Cerebellar cortex (tissue), 1 donor: ENCODE measurements at regions not wholly inside any gene's neighbourhood (a gene's known extent, or its start where the extent isn't known, plus 50 kb on each side); places are given as distances from the start of the nearest gene placed in this dataset.

Experiments
- DNase-seq: peaks from one replicate; pipeline ENCODE4 v3.0.0-alpha.2; 2015; ENCODE audit warnings: low spot score

GRCh38 chr2:9156483-9156882, 50.1 kb upstream of the ASAP2 start:
- no peak for DNase-seq

- DNase-seq: no peak
These were observed 52.6 kb upstream of the ASAP2 start for GRCh38 chr2:9154061-9154460.

- DNase-seq: no peak
These were observed 53.0 kb upstream of the ASAP2 start for GRCh38 chr2:9153643-9153980.

DNA sequence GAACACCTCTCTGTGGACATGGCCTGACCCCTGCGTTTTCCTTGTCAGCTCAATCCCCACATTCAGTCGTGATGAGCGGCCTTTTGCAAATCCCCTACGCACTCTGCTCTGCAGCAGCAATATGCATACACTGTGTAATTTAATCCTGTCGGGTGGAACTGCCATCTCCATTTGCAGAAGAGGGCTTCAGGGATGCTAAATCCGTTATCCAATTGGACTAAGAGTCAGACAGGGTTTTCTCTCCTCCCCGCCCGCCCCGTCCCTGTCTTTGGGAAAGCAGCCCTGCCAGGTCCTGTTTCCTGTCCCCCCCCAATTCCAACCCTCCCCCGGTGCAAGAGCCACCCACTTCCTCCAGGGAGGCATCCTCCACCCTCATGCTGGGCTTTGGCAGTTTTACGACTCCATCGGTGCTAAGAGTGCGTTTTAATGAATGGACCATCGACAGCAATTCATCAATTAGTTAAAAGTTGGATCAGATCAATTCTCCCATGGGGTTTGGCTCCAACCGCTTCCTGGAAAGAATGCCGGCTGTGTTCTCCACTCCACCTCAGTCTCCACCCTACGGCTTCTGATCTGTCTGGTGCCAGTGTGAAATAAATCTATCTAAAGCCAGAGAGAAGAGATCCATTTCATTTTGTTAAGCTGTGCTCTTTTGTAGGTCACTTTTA, 53.5 kb upstream of the ASAP2 start:
- DNase-seq: no peak

DNA sequence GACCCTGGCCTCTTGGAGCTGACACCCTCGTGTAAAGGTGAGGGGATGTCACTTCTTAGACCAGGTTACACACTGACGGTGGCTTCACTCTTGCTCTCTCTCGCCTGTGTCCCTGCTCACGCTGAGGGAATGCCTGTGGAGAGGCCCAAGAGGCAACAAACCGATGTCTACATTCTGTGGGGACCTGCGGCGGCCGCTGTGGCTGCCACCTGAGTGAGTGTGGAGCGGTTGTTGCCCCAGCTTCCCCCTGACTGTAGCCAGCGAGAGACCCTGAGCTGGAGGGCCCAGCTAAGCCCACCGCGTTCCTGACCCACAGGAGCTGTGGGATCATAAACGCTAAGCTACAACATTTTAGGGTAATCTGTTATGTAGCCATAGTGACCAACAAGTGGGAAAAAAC, 55.7 kb upstream of the ASAP2 start:
- DNase-seq: no peak

DNA sequence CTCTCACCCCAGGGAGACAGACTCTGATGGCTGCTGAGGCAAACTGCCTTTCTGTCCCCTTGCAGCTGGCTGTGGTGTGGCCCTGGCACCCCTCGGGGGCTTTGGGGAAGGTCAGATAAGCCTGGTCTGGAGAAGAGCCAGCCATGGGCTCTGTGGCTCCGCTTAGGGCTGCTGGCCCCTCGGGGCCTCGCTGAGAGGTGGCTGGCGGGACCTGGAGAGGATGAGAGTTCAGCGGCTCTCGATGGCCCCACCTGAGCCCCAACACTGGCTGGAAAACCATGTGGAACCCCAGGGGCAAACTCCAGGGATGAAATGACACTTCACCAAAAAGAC, 56.1 kb upstream of the ASAP2 start:
- no peak for DNase-seq

DNA sequence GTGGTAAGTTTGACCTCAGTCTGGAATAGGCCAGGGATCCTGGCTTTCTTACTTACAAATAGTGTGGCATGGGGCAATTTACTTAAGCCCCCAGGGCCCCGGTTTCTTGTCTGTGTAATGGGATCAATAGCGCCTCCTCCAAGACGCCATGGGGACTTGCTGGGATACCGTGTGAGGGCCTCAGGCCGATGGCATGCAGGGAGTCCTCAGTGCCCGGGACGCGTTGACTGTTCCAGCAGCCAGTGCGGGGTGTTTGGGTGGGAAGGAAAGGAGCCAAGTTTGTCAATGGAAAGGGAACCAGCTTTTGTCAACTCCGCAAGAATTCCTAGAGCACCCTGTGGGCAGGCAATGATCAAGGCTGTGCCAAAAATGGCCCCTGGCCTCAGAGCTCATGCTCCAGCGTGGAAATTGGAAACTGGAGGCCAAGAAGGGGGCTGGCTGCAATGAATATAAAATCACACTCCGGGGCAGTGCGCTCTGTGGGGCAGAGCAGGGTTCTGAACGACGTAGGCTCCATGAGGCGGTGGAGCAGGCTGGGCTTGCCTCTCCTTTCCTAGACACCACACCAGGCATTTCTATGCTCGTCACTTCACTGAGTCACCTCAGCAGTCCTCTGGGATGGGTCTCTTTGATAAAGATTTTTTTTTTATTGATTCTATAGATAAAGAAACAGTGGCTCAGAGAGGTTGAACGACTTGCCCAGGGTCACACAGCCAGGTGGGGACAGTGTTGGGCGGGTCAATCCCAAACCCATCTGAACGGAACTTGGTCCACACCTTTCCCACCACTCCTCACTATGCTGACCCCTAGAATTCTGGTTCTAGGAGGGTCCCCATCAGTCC, 56.7 kb upstream of the ASAP2 start:
- no peak for DNase-seq

- no peak for DNase-seq
These were observed 57.3 kb upstream of the ASAP2 start for GRCh38 chr2:9149388-9149660.

DNA sequence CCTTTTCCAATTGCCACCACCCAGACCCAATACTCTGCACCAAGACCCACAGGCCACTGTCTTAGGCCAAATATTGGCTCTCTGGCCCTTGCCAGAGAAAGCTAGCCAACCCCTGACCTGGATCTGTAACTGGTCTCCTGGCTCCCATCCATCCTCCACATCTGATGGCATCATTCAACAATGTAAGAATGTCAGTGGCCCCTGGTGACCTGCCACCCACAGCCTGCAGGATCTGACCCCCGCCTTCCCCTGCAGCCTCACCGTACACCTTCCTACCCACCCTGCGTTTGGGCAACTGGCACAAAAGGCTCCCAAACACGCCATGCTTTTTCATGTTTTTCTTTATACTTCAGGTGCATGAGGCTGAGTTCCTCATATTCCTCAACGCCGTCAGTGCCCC, 60.0 kb upstream of the ASAP2 start:
- no peak for DNase-seq

- DNase-seq: no peak
These were observed 60.7 kb upstream of the ASAP2 start for GRCh38 chr2:9145752-9146430.

GRCh38 chr2:9145109-9145751, 61.4 kb upstream of the ASAP2 start:
- DNase-seq: no peak

- no peak for DNase-seq
These were observed 62.0 kb upstream of the ASAP2 start for GRCh38 chr2:9144617-9145016.

- no peak for DNase-seq
These were observed 62.6 kb upstream of the ASAP2 start for GRCh38 chr2:9144046-9144445.

GRCh38 chr2:9143264-9143815, 63.3 kb upstream of the ASAP2 start:
- DNase-seq: no peak

DNA sequence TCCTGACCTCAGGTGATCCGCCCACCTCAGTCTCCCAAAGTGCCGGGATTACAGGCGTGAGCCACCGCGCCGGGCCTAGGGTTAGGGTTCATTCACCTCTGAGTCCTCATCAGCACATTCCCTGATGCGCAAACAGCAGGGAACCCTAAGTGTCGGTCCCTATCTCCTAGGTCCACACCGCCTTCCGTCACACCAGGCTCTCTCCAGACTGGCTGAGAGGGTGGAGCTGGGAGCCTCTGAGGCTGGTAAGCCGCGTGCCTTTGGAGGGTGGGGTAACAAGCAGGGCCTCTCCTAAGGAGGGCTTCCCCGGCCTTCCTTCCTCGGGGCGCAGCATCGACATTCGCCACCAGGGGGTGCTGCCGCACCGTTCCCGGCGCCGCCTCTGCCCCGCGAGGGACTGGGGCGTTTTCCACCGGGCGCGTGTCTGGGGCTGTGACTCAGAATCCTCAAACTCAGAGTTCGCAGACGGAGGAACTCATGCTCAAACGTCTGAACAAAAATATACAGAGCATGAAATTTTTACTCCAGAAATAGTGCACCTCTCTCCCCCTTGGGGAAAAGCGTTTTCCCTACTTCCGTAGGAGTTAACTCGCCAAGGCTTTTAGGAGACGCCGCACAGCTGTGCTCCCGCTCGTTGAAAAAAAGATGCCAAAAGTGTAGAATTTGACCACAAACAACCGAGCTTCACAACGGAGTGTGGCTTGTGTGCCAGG, 63.9 kb upstream of the ASAP2 start:
- DNase-seq: peak; percentile 72

DNA sequence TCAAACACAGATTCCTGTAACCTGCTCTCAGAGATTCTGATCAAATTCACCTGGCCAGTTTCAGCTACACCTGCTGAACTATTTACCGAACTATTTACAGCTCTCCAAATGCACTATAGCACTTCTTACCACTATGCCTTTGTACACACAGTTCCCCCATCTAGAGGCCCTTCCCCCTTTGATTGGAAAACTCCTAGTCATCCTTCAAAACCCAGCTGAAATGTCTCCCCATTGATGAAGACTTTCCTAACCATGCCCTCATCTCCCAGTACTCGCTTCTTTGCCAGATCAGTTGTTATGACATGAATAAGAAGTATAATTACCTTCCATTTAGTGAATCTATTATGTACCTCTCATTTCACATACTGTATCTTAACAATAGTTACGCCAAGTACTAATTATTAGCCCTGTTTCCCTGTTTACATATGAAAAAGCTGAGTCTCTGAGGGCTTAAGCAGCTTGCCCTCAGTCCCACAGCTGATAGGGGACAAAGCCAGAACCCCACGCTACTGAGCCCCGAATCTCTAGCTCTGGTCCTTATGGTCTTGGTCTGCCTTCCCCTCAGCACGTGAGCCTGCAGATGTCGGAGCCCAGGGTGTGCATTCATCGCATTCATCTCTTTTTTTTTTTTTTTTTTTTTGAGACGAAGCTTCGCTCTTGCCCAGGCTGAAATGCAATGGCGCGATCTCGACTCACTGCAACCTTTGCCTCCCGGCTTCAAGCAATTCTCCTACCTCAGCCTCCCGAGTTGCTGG, 64.7 kb upstream of the ASAP2 start:
- DNase-seq: no peak

- no peak for DNase-seq
These were observed 65.4 kb upstream of the ASAP2 start for GRCh38 chr2:9141091-9141667.

- no peak for DNase-seq
These were observed 66.0 kb upstream of the ASAP2 start for GRCh38 chr2:9140645-9141044.

DNA sequence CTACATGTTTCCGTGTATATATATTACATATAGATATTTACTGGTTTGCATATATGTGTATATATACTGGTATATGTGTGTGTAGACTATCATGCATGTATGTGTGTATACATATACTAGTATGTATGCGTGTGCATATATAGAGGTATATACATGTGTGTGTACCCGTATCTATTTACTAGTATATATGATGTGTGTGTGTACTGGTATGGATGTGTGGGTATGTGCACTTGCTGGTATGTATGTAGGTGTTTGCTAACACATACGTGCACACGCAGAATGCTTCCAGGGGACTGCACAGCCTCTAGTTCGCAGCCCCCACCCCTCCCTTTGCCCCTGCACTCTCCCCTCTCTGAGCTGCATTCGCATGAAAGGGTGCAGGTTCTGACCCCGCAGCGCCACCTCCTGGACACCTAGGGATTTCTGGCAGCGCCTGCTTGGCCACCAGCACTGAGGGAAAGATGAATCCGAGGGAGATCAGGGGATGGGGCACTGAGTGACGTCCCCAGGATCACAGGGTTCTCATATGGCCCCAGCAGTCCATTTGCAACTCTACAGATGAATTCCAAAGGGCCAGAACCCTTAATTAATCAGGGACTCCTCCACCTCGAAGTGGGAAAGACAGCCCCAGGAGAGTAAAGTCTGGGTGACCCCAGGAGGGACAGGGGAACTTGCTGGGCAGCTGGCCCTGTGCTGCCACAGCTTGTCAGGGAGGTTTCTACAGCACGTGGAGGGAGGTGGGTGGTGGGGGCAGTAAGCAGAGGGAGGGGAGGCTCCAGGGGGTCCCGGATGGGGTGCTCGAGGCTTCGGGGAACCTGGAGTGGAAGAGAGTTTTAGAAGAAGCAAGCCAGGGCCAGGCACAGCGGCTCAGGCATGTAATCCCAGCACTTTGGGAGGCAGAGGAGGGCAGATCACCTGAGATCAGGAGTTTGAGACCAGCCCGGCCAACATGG, 66.8 kb upstream of the ASAP2 start:
- DNase-seq: peak; percentile 66
